GM23248 (cell line): ENCODE measurements at regions not wholly inside any gene's neighbourhood (a gene's known extent, or its start where the extent isn't known, plus 50 kb on each side); places are given as distances from the start of the nearest gene placed in this dataset.
"Not testable (repeated sequence)": the region's sequence is repeated elsewhere in the genome, so short reads cannot be mapped to it uniquely, and the experiment has no call there.

ENCODE experiments used
- EZH2 ChIP-seq: fragments of 200-600 bp; sonication (generic); IDR thresholded peaks from 2 replicates; pipeline ENCODE4 v1.6.1; 2018; ENCODE audit warnings: antibody characterized with exemption, mild to moderate bottlenecking; ENCODE audit not compliant: insufficient read depth, poor library complexity, severe bottlenecking
- EZH2phosphoT487 ChIP-seq: fragments of 200-600 bp; sonication (generic); IDR thresholded peaks from 2 replicates; pipeline ENCODE4 v1.6.1; 2018; ENCODE audit warnings: antibody characterized with exemption, moderate library complexity, mild to moderate bottlenecking, low read depth; ENCODE audit not compliant: insufficient read depth

GRCh38 chr7:142507066-142507465, 242.2 kb upstream of the PRSS1 start:
- TF ChIP-seq EZH2, EZH2phosphoT487: not testable (repeated sequence)
